GM12874 (cell line): ENCODE measurements at regions not wholly inside any gene's neighbourhood (a gene's known extent, or its start where the extent isn't known, plus 50 kb on each side); places are given as distances from the start of the nearest gene placed in this dataset.

ENCODE experiments used
- CTCF ChIP-seq: IDR thresholded peaks from 2 replicates; pipeline ENCODE4 v1.5.1; 2011; ENCODE audit warnings: low read depth, mild to moderate bottlenecking, control low read depth, low read length, moderate library complexity; ENCODE audit not compliant: insufficient read depth

- TF ChIP-seq CTCF, result no peak
These were observed 63.1 kb upstream of the NR3C1 start for GRCh38 chr5:143466632-143467031.

GRCh38 chr5:143464723-143465490 lies 61.4 kb upstream of the NR3C1 start:
- no peak for TF ChIP-seq CTCF

GRCh38 chr5:143462431-143462830 lies 58.9 kb upstream of the NR3C1 start:
- no peak for TF ChIP-seq CTCF

- no peak for TF ChIP-seq CTCF
These were observed 55.9 kb upstream of the NR3C1 start for GRCh38 chr5:143459433-143459832.

GRCh38 chr5:143456952-143457547 lies 53.6 kb upstream of the NR3C1 start:
- TF ChIP-seq CTCF, result no peak

- TF ChIP-seq CTCF, result no peak
These were observed 51.5 kb upstream of the NR3C1 start for GRCh38 chr5:143454936-143455516.

- no peak for TF ChIP-seq CTCF
These were observed 50.2 kb upstream of the NR3C1 start for GRCh38 chr5:143453720-143454119.
